Left renal pelvis (tissue), 4 donors: ENCODE measurements at regions not wholly inside any gene's neighbourhood (a gene's known extent, or its start where the extent isn't known, plus 50 kb on each side); places are given as distances from the start of the nearest gene placed in this dataset.
"Not testable (repeated sequence)": the region's sequence is repeated elsewhere in the genome, so short reads cannot be mapped to it uniquely, and the experiment has no call there.

Source experiments
- DNase-seq, 4 donors: peaks; one replicate each; pipeline ENCODE4 v3.0.0-alpha.2; 2013; ENCODE audit warnings: low read depth in 4 of 4, low spot score in 3 of 4

DNA sequence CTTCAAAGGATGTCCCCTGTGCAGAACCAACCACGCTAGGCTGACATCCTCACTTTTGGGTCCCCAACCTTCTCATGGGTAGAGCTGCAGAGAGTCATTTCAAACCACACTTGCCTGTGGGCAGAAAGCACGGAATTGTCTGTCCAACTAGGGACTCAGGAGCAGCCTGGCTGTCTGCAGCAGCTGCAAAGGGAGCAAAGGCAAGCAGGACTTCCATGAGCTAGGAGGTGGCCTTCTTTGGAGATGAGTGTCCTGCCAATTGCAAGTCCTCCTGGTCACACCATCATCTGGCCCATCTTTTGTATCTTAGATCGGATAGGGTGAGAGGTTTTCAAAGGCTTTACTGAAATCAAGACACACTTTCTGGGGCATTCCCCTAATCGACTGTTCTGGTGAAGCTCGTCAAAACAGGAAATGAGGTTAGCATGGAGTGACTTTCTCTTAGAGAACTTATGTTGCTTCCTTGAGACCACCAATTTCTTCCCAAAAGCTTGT, 222.3 kb upstream of the PLGLB2 start:
- not testable (repeated sequence) for DNase-seq

DNA sequence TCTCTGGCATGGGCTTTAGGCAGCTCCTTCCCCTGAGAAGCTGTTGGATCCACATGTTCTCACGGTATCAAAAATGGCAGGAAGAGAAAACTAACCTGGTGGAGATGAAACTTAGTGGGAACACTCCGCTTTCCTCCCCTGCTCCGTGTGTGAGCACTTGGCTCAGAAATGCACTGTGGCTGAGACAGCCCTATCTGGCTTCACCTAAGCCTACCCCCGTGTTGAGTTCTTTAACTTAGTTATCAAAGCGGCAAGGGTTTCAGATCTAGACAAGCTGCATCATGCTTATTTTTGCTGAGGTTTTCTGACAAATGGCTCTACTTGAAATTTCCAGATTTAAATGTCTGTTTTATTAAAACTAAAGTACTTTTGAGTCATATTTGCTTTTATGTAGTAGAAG, 221.6 kb upstream of the PLGLB2 start:
- not testable (repeated sequence) for DNase-seq

DNA sequence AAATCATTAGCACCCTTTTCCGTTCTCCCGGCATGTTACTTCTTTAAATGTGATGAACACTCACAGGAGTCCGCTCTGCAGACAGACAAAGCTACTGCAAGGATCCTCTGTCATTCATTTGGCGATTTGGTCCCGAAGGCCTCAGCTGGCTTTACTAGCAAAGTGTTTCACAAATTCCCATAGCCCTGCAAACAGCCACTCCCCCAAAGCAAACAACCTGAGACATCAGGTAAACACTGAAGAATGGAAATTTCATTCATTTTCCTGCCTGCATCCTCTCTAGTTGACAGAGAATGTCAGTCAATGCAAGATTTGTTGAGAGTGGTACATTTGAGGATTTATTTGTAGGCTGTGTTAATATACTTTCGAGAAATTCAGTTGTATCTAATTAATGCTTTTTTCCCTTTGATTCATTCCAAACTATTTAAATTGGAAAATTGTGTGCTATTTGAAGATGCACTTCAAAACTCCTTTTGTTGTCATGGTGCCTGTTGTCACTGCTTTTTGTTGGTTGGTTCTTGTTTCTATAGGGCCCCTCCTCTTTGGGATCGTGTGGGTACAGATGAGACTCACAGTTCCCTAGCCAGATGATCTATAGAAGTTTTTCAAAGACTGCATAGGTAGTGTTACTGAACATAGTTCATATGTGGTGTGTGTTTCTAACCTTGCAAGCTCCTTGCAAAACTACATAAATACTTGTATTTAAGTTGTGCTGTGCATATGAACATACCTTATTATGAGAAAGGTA, 215.7 kb upstream of the PLGLB2 start:
- DNase-seq, result not testable (repeated sequence)

DNA sequence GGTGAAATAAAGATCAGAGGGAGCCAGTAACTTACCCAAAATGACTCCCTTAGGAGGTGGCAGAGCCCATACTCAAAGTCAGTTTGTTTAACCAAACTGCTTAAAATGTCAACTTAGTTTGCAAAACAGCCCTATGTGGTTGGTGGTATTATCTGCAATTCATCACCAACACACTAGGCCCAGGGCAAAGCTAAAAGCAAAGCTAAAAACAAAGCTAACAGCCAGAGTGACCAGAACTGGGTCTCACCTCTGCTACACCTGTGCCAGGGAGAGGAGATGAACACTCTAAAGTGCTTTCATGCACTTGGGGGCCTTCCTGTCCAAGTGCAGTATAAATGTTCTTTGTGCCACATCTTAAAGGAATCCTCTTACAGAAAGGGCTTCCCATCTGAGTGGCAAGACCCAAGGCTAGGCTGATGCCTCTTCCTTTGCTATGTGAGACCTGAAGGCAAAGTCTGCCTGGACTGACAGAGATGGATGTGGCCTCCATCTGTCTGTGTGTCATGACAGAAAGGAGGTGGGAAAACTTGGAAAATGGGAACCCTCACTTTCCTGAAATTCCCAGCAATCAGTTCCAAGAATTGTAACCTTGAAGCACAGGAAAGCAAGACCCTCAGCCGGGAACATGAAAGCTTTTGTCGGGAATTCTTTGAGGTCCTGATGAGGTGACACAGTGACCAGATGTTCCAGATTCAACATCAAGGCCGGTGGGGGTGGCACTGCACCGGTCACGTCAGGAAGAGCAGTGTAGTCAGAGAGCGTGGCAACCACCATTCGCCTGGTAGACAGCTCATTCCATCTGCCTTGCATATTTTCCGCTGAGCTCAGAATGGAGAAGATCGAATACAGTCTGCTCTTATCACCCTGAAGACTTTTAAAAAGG, 214.3 kb upstream of the PLGLB2 start:
- DNase-seq, result not testable (repeated sequence)

DNA sequence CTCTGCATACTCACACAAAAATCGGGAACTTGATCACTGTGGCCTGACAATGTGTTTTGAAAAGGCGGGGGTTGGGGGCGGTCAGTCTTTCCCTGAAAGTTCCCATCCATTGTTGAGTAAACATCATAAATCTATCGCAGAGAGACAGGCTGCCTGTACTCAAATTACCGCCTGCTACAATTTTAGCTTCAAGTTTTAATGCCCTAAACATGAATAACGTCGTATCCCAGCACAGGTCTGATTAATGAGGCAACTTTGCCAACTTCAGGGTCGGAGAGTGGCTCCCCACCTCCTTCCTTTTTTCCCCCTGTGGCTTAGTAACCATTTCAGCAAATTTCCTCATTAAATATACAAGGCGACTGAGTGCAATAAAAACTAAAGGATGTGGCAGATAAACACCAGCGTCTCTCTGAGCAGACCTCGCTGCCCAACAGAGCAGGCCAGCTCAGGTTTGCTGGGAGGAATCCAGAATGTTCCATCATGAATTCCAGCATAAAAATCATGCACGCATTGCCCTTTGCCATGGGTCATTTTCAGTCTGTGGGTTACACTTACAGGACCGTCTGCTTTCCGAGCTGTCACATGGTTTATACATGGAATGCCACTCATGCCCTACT, 213.5 kb upstream of the PLGLB2 start:
- DNase-seq, result not testable (repeated sequence)

DNA sequence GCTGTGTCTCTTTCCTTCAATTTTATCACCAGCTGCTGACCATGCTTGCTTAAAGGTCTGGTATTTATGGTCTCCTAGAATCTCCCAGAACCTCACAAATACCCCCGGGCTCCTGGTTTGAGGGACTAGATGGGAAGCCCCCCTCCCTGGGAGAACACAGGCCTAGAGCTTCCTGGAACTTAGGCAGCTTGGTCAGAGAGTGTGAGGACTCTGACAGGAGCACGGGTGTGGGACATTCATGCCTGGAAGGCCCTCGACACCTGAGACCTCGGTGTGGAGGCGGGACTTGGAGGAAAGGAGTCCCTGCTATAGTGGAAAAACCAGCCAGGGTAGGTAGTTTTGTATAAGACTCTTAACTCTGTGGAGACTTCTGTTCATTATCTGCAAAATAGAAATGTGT, 211.5 kb upstream of the PLGLB2 start:
- not testable (repeated sequence) for DNase-seq

DNA sequence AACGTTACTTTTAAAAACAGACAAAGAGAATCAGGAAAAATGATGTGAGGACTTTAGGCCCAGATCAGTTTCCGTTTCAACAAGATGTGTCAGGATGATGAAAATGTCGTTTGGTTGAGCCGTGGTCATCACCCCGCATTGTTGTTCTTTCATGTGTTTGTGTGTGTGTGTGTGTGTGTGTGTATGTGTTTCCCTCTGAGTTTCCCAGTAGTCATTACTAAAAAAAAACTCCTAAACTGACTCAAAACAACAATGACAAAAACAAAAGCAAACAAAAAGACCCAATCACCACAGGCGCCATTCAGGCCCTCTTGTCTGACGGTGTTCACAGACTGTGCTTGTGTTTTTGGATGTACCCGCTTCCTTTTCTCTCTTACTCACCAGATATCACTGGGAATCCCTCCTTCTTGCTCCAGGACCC, 210.6 kb upstream of the PLGLB2 start:
- DNase-seq, result not testable (repeated sequence)

DNA sequence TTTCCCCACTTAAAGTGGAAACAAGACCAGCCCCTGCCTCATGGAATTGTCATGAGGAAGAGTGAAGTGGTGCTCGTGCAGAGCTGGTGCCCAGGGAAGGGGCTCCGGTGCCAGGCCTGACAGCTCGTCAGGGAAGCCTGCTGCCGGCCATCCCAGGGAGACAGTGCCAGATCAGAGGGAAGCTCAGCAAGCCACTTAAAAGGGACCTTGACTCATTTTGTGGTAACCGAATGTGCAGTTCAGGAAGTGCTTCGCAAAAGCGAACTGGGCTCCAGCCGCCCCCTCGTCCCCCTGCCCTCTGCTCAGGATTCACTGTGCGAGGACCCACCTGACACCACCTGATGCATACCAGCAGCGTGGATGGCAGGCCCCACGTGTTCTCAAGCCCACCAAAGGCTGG, 209.6 kb upstream of the PLGLB2 start:
- DNase-seq, result not testable (repeated sequence)

DNA sequence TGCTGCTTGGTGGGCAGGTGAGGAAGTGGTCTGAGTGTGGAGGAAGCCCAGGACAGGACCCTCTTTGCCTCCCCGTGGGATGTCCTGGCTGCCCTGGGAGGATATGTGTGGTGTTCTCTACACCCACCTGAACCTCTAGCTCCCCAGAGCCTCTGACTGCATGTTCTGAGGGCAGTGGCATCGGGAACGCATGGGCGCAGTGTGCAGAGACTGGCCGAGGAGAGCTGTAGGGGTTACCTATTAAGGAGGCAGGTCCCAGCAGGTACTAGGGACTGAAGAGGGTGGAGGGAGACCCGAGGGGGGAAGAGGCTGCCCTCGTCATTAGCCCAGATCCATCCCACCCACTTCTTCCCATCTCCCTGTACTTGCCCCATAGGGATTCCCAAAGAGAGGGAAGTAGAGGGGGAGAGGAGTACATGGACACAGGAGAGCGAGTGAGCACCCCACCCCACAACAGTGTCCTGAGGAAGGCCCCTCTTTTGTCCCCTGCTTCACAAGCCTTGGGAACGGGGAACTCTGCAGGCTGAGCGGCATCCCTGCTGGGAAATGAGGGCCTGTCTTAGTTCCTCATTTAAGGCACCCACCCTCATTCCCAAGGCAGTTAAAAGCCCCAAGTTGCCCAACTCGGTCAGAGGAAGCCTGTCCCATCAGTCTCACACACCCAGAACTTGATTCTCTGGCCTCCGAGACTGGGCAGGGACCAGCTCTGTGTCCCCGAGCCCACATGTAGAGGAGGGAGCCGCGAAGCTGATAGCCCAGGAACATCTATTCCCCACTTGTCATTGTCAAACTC, 208.5 kb upstream of the PLGLB2 start:
- not testable (repeated sequence) for DNase-seq

DNA sequence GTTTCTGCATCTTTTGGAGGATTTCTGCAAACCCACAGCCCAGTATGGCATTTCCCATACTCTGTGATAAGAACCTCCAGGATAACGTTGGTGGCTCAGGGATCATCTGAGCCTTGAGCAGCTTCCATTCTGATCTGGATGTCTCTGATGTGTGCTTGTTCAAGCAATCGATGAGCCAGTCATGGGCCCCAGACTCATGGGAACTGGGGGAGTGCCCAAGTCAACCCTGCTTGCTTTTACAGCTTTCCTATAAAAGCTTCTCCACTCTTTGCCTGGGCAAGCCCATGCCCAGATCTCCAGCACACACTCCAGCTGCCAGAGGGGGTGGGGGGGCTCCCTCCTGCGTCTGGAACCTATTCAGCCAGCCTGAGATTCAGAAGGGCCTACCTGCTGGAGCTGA, 207.6 kb upstream of the PLGLB2 start:
- DNase-seq, result not testable (repeated sequence)

DNA sequence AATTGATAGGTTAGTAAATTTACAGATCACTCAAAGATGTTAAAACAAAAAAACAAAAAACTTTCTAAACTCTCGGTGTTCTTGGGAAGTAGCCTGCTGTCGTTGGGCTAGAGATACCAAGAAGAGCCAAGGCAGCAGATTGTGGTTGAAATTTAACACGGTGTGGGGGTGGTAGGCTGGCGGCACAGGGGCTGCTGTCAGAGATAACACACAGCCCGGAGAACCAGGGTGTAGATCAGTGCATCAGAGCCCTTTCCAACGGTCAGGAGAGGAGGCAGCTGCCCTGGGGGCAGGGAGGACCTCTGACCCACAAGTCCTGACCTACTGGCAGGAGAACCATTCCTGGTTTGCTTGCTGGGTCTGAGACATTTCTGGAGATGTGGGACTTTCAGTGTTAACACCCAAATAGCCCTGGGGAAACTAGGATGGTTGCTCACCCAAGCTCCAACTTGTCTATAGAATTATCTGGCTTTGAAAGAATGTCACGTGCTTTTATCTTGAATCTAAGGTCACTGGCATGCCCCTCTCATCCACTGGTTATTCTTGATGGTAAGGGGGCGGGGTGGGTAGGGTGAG, 205.2 kb upstream of the PLGLB2 start:
- peak in 1 of 4 donors; percentile 11 for DNase-seq

DNA sequence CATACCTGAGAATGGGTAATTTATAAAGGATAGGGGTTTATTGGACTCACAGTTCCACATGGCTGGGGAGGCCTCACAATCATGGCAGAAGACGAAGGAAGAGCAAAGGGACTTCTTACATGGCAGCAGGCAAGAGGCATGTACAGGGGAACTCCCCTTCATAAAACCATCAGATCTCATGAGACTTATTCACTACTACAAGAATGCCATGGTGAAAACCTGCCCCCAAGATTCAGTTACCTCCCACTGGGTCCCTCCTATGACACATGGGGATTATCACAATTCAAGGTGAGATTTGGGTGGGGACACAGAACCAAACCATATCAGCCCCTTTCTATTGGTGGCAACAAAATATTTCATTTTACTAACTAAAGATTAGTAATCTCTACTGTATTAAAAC, 204.1 kb upstream of the PLGLB2 start:
- not testable (repeated sequence) for DNase-seq

DNA sequence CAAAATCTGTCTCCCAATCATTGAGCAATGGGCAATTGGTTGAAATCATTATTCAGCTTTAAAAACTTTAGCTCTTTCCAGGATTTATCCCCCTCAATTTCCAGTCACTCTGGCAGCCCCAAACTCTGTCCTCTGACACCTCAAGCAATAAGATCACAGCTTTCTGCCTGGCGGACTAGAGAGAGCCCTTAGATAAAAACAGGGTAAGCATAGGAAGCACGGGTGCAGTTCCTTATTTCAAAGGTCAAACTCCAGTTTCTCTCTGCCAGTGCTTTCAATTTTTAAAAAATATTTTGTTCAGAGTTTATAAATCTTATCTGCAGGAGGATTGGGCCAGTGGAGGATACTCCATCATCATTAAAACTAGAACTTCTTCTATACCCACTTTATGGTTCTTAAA, 200.8 kb upstream of the PLGLB2 start:
- not testable (repeated sequence) for DNase-seq

DNA sequence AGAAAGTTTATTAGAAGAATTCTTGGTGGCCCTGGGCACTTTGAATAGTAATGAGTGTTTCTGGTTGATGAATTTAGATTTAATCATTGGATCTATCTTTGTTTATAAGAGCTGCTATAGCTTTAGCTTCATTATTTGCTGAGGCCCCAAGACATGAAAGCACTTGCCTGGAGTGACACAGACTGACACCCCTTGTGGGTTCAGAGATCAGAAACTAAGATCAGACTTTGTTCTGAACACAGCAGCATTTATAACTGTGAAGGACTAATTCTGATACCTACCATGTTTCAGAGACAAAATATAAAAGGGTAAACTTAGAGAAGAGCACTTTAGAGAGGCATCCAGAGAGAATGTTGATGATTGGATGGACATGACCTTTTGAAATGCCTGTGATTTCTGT, 199.9 kb upstream of the PLGLB2 start:
- not testable (repeated sequence) for DNase-seq

DNA sequence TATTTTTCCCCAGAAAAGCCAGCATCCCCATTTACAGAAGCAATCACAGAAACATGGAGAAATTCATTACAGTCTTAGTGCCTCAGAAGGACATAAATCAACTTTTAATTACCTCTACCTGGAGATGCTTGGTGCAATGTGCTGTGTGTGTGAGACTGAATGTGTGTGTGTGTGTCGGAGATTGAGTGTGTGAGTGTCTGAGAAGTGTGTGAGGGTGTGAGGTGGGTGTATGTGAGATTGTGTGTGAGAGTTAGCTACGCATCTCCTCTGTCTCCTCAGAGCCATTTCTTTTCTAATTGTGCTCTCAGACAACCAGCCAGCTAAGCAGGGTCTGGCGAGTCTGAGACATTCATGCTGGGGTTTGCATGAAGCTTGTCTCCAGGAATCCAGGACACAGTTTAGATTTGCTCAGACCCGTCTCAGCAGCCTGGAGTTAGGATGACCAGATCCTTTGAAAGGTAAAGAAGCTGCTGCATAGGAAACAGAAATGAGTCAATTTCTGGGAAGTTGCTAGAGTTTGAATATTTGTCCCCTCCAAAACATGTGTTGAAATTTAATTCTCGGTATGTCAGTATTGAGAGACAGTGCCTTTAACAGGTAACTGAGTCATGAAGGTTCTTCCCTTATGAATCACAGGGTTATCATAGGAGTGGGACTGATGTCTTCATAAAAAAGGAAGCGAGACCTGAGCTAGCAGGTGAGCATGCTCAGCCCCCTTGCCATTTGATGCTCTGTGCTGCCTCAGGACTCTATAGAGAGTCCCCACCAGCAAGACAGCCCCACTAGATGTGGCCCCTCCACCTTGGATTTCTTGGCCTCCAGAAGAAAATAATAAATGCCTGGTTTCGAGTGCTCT, 199.0 kb upstream of the PLGLB2 start:
- DNase-seq, result not testable (repeated sequence)

DNA sequence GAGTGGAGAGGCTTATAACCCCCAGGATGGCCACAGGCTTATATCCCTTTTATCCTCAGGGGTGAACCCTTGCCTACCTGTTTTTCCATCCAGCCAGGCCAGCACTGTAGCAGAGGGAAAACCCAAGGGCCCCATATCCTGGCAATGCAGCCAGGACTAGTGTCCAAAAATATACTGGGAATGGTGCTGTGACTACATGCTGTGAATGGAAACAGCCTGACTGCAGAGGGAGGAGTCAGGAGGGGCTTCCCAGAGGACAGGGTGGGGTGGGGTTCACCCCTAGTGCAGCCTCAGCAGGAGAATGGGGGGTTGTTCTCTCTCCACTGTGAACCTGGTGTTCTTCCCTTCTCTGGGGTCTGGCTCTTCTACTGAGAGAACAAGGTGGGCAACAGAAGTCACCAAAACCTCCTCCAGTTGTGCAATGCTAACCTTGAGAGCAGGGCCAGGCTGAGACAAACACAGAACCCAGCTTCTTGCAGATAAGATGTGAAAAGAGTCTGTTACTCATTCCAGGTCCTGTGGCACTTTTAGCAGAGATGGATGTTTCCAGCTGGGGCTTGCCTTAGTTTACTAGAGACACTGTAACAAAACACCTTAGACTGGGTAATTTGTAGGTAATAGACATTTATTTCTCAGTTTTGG, 198.2 kb upstream of the PLGLB2 start:
- not testable (repeated sequence) for DNase-seq

DNA sequence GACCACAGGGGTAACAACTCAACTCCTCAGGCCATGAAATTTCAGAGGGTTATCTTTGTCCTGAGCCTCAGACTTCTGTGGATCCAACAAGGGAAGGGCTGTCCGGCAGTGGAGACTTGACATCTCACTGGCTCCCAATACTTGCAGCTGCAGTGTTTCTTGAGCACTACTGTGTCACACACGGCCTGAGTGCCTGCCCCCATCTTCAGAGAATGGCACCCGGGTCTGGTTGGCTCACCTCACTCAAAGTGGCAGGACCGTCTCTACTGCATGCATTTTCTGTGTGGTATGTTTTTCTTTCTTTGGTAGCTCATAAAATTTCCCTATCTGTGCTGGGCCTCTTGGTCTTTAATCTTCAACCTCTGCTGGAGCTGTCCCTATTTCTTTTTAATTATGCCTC, 193.2 kb upstream of the PLGLB2 start:
- not testable (repeated sequence) for DNase-seq

DNA sequence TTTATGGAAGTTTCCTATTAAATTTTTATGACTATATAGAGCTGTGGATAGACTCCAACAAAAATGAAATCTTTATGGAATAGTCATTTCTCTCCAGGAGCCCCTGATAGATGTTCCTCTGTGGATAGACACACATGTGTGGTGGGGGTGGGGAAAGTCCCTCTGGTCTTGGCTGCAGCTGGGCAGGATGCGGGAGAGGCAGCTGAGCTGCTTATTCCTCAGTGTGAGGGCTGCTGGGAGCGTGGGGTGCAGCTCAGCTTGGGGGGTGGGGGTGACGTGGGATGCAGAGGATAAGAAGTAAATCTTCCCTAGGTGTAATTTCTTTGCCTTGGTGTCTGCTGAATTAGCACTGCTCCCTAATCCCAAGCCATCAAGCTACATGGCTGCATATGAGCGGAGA, 192.8 kb upstream of the PLGLB2 start:
- DNase-seq, result not testable (repeated sequence)
